MM.1S (cell line): ENCODE measurements at regions not wholly inside any gene's neighbourhood (a gene's known extent, or its start where the extent isn't known, plus 50 kb on each side); places are given as distances from the start of the nearest gene placed in this dataset.

Source experiments
- EZH2 ChIP-seq: fragments of 300-600 bp; sonication (generic); optimal IDR thresholded peaks from 2 replicates; pipeline ENCODE3; 2017; ENCODE audit warnings: low read depth, mild to moderate bottlenecking, antibody characterized with exemption, low read length, mixed read lengths
- TF ChIP-seq, protein P1 (sequence below): fragments of 300-600 bp; sonication (generic); IDR thresholded peaks from 2 replicates; pipeline ENCODE4 v1.5.1; 2016; ENCODE audit warnings: antibody characterized with exemption, low read length, mixed read lengths

DNA sequence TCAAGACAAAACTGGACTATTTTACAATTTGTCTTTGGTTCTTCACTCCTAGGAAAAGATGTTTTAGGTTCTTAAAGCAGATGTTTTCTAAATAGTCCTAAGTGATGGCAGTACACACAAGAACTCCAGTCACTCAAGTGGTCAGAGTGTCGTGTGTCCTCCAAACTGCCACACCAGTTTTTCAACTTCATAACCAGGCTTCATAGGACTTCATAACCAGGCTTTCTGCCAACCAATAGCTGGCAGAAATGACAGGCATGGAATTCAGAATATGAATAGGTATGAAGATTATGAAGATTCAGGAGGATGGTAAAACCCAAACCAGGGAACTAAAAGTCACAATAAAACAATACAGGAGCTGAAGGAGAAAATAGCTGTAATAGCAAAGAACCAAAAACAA, 721.2 kb upstream of the SEMA3D start:
- TF ChIP-seq, protein P1, sequence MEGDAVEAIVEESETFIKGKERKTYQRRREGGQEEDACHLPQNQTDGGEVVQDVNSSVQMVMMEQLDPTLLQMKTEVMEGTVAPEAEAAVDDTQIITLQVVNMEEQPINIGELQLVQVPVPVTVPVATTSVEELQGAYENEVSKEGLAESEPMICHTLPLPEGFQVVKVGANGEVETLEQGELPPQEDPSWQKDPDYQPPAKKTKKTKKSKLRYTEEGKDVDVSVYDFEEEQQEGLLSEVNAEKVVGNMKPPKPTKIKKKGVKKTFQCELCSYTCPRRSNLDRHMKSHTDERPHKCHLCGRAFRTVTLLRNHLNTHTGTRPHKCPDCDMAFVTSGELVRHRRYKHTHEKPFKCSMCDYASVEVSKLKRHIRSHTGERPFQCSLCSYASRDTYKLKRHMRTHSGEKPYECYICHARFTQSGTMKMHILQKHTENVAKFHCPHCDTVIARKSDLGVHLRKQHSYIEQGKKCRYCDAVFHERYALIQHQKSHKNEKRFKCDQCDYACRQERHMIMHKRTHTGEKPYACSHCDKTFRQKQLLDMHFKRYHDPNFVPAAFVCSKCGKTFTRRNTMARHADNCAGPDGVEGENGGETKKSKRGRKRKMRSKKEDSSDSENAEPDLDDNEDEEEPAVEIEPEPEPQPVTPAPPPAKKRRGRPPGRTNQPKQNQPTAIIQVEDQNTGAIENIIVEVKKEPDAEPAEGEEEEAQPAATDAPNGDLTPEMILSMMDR = no peak
- no peak for TF ChIP-seq EZH2
